Keratinocyte (primary cell): ENCODE measurements at regions not wholly inside any gene's neighbourhood (a gene's known extent, or its start where the extent isn't known, plus 50 kb on each side); places are given as distances from the start of the nearest gene placed in this dataset.

ENCODE experiments used
- DNase-seq: peaks from one replicate; pipeline ENCODE4 v3.0.0-alpha.2; 2011; ENCODE audit warnings: low read depth, missing footprints, low spot score
- FAIRE-seq: peaks from 2 replicates; lab custom pipeline; 2011; peaks lifted over from hg19 to GRCh38; lab: Jason Lieb, UNC
- H2AFZ ChIP-seq: 2 replicates; pipeline ENCODE4 v1.6.0; 2012; ENCODE audit warnings: low read length, control low read depth, inconsistent platforms; ENCODE audit not compliant: control insufficient read depth
- H3K27ac ChIP-seq: 2 replicates; pipeline ENCODE4 v1.5.1; 2011; ENCODE audit warnings: low read length; ENCODE audit not compliant: control insufficient read depth, insufficient read depth
- H3K27me3 ChIP-seq: 3 replicates; pipeline ENCODE4 v1.6.0; 2011; ENCODE audit warnings: low read length; ENCODE audit not compliant: control insufficient read depth, insufficient read depth; ENCODE audit errors: extremely low read depth
- H3K36me3 ChIP-seq, 2 experiments: 2 replicates in 1 of 2; 3 replicates in 1 of 2; pipeline ENCODE4 v1.5.1; 2011; ENCODE audit warnings: low read length in 2 of 2, mild to moderate bottlenecking in 1 of 2; ENCODE audit not compliant: control insufficient read depth in 2 of 2, insufficient read depth in 2 of 2; ENCODE audit errors: extremely low read depth in 1 of 2
- H3K4me1 ChIP-seq: 3 replicates; pipeline ENCODE4 v1.5.1; 2011; ENCODE audit warnings: low read length; ENCODE audit not compliant: control insufficient read depth, insufficient read depth; ENCODE audit errors: extremely low read depth
- H3K4me2 ChIP-seq: 3 replicates; pipeline ENCODE4 v1.6.0; 2011; ENCODE audit warnings: low read depth, low read length; ENCODE audit not compliant: control insufficient read depth, insufficient read depth; ENCODE audit errors: extremely low read depth
- H3K4me3 ChIP-seq, 3 experiments: fragments of 200-600 bp in 1 of 3; sonication (generic) in 1 of 3; 2 replicates in 2 of 3; 3 replicates in 1 of 3; pipeline ENCODE4 v1.5.1; 2011 to 2016; ENCODE audit warnings: low read length in 3 of 3, mild to moderate bottlenecking in 3 of 3, control low read depth in 2 of 3, inconsistent platforms in 1 of 3, low read depth in 1 of 3, mixed read lengths in 1 of 3, mixed run types in 1 of 3, moderate library complexity in 1 of 3; ENCODE audit not compliant: control insufficient read depth in 2 of 3, insufficient read depth in 2 of 3; ENCODE audit errors: extremely low read depth in 1 of 3
- H3K79me2 ChIP-seq: 2 replicates; pipeline ENCODE4 v1.6.0; 2012; ENCODE audit warnings: low read length; ENCODE audit not compliant: control insufficient read depth, insufficient read depth
- H3K9ac ChIP-seq: 3 replicates; pipeline ENCODE4 v1.6.0; 2011; ENCODE audit warnings: low read length; ENCODE audit not compliant: control insufficient read depth, insufficient read depth; ENCODE audit errors: extremely low read depth
- H3K9me1 ChIP-seq: 3 replicates; pipeline ENCODE4 v1.6.0; 2011; ENCODE audit warnings: low read length; ENCODE audit not compliant: control insufficient read depth, insufficient read depth; ENCODE audit errors: extremely low read depth
- H3K9me3 ChIP-seq: 2 replicates; pipeline ENCODE4 v1.5.1; 2012; ENCODE audit warnings: low read depth, low read length; ENCODE audit not compliant: control insufficient read depth
- H4K20me1 ChIP-seq: 3 replicates; pipeline ENCODE4 v1.6.0; 2011; ENCODE audit warnings: low read length; ENCODE audit not compliant: control insufficient read depth, insufficient read depth; ENCODE audit errors: extremely low read depth
- EZH2 ChIP-seq: IDR thresholded peaks from one replicate; pipeline ENCODE4 v1.6.1; 2012; ENCODE audit warnings: inconsistent platforms, mild to moderate bottlenecking, low read length, moderate library complexity
- dilution Hi-C: fragments of 300-500 bp; cut with MboI; formaldehyde crosslinking; loops from one replicate; pipeline ENCODE4 v1.7.0; 2020; ENCODE audit warnings: low sequenced_read_pairs; ENCODE audit not compliant: extremely low pct_ligation_motif_present
- TF ChIP-seq, protein P1 (sequence below), 3 experiments: IDR thresholded peaks in 1 of 3; conservative IDR thresholded peaks in 1 of 3; optimal IDR thresholded peaks in 1 of 3; 2 replicates in 2 of 3; 3 replicates in 1 of 3; pipeline versions ENCODE3 to v1.5.1; 2011; ENCODE audit warnings: low read length in 3 of 3, mild to moderate bottlenecking in 3 of 3, moderate library complexity in 2 of 3, control low read depth in 1 of 3, inconsistent platforms in 1 of 3; ENCODE audit not compliant: insufficient read depth in 2 of 3; ENCODE audit errors: extremely low read depth in 1 of 3

DNA sequence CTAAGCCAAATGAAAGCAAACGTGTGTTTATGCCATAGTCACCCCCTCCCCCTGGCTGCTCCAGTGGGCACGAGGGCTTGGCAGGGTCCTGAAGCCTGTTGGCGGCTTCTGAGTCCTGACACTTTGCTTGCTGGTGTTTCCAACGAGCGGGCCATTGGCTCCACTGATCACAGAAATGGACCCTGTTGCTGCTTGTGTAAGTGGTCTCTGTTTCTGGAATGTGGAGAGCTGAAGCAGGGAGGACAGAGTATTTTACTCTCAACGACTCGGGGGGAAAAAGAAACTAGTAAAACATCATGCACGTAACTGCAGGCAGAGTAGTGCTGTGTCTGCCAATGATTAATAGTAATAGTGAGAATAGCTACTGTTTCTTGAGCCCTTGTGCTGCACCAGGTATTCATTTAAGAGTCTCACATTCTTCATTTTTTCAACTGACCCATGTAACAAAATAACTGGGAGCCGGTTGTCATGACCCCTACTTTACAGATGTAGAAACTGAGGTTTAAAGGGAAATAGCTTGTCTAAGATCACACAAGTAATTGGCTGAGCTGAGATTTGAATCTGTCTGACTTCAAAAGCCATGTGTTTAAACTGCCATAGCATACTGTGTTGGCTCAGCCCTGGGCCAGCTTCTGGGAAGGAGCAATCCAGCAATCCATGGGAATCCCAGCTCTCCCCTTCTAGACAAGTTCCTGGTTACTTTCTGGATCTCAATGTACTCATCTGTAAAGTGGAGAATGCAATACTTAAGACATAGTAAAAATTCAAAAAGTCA, 526.7 kb downstream of the INSC start:
- H3K4me3 ChIP-seq: no peak overlapping the region
- H3K27me3 ChIP-seq: no peaks in the 10 kb centered on the region
- no peaks in the 10 kb centered on the region for H4K20me1 ChIP-seq
- no peak overlapping the region for H3K9ac ChIP-seq
- H3K36me3 ChIP-seq: no peaks in the 10 kb centered on the region
- FAIRE-seq (no peak), DNase-seq (no peak)
- TF ChIP-seq, protein P1, sequence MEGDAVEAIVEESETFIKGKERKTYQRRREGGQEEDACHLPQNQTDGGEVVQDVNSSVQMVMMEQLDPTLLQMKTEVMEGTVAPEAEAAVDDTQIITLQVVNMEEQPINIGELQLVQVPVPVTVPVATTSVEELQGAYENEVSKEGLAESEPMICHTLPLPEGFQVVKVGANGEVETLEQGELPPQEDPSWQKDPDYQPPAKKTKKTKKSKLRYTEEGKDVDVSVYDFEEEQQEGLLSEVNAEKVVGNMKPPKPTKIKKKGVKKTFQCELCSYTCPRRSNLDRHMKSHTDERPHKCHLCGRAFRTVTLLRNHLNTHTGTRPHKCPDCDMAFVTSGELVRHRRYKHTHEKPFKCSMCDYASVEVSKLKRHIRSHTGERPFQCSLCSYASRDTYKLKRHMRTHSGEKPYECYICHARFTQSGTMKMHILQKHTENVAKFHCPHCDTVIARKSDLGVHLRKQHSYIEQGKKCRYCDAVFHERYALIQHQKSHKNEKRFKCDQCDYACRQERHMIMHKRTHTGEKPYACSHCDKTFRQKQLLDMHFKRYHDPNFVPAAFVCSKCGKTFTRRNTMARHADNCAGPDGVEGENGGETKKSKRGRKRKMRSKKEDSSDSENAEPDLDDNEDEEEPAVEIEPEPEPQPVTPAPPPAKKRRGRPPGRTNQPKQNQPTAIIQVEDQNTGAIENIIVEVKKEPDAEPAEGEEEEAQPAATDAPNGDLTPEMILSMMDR (optimal IDR thresholded peaks at IDR 0.05 in 1 of 3, IDR thresholded peaks at IDR 0.05 in 1 of 3, conservative IDR thresholded peaks at IDR 0.05 in 1 of 3; ENCODE audit: extremely low read depth in 1 of 3, insufficient read depth in 2 of 3, low read length in 3 of 3): no peak
- TF ChIP-seq EZH2: no peak
- no peaks in the 10 kb centered on the region for H3K9me3 ChIP-seq
- no peak overlapping the region for H3K27ac ChIP-seq
- H2AFZ ChIP-seq: no peak overlapping the region
- H3K79me2 ChIP-seq: no peaks in the 10 kb centered on the region
- no peaks in the 10 kb centered on the region for H3K9me1 ChIP-seq
- no peak overlapping the region for H3K4me2 ChIP-seq
- H3K4me1 ChIP-seq: no peaks in the 10 kb centered on the region
- dilution Hi-C loops: no loop called here

DNA sequence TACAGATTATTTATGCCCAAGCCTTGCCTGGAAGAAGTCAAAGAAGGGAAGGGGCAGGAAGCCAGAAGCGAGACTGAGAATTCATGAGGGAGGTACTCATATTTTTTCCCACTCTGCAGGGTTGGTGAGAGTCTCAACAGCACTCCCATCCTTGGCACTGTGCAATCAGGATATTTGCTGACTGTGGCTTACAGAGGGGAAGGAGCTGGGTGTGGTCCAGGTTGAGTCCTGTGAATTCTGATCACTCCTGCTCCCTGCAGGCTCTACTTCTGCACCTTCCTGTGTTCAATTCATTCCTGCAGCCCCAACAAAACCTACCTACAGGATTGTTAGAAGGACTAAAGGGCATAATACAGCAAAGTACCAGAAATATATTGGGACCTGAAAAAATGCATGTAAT, 530.5 kb downstream of the INSC start:
- H3K4me3 ChIP-seq: no peak overlapping the region
- no peak overlapping the region for H2AFZ ChIP-seq
- H3K9me3 ChIP-seq: no peaks in the 10 kb centered on the region
- no peak overlapping the region for H3K4me2 ChIP-seq
- no peaks in the 10 kb centered on the region for H3K79me2 ChIP-seq
- no peaks in the 10 kb centered on the region for H3K27me3 ChIP-seq
- peaks cover under 1% of the 10 kb centered on the region for H3K4me1 ChIP-seq
- TF ChIP-seq, protein P1 (optimal IDR thresholded peaks at IDR 0.05 in 1 of 3, IDR thresholded peaks at IDR 0.05 in 1 of 3, conservative IDR thresholded peaks at IDR 0.05 in 1 of 3; ENCODE audit: extremely low read depth in 1 of 3, insufficient read depth in 2 of 3, low read length in 3 of 3): no peak
- TF ChIP-seq EZH2: no peak
- no peak overlapping the region for H3K27ac ChIP-seq
- no peaks in the 10 kb centered on the region for H3K9me1 ChIP-seq
- H4K20me1 ChIP-seq: no peaks in the 10 kb centered on the region
- H3K36me3 ChIP-seq: no peaks in the 10 kb centered on the region
- dilution Hi-C loops: no loop called here
- H3K9ac ChIP-seq: no peak overlapping the region
- DNase-seq (no peak), FAIRE-seq (no peak)
